Peyer's patch (tissue), 4 donors: ENCODE measurements at regions not wholly inside any gene's neighbourhood (a gene's known extent, or its start where the extent isn't known, plus 50 kb on each side); places are given as distances from the start of the nearest gene placed in this dataset.

Source experiments
- DNase-seq, 3 donors: peaks; one replicate each; pipeline ENCODE4 v3.0.0-alpha.2; 2017 to 2019
- H3K27ac ChIP-seq, 4 donors: fragments of 200-600 bp; sonication (generic); one replicate each; pipeline ENCODE4 v1.5.1; 2016 to 2019
- H3K27me3 ChIP-seq, 2 donors: fragments of 200-600 bp; sonication (generic); one replicate each; pipeline ENCODE4 v1.5.1; 2019
- H3K36me3 ChIP-seq, 3 donors: fragments of 200-600 bp; sonication (generic); one replicate each; pipeline ENCODE4 v1.5.1; 2016 to 2019
- H3K4me1 ChIP-seq, 4 donors: fragments of 200-600 bp; sonication (generic); one replicate each; pipeline ENCODE4 v1.5.1; 2016 to 2019
- H3K4me3 ChIP-seq, 4 donors: fragments of 200-600 bp; sonication (generic); 1 replicate in 3 of 4; 2 replicates in 1 of 4; pipeline ENCODE4 v1.5.1; 2016 to 2019; ENCODE audit warnings: mild to moderate bottlenecking in 1 of 4
- H3K9me3 ChIP-seq, 4 donors: fragments of 200-600 bp; sonication (generic); one replicate each; pipeline ENCODE4 v1.5.1; 2016 to 2019; ENCODE audit warnings: mild to moderate bottlenecking in 1 of 4
- POLR2A ChIP-seq, 2 donors: fragments of 450-650 bp; IDR thresholded peaks; one replicate each; pipeline ENCODE4 v1.5.1; 2017; ENCODE audit warnings: antibody characterized with exemption in 2 of 2, mild to moderate bottlenecking in 2 of 2, moderate library complexity in 2 of 2
- TF ChIP-seq, protein P1 (sequence below), 6 experiments: fragments of 450-650 bp in 4 of 6; fragments of 200-600 bp in 2 of 6; sonication (generic) in 1 of 6; IDR thresholded peaks; one replicate each; pipeline ENCODE4 v1.5.1; 2017 to 2019; ENCODE audit warnings: antibody characterized with exemption in 6 of 6, mild to moderate bottlenecking in 3 of 6, moderate library complexity in 1 of 6

DNA sequence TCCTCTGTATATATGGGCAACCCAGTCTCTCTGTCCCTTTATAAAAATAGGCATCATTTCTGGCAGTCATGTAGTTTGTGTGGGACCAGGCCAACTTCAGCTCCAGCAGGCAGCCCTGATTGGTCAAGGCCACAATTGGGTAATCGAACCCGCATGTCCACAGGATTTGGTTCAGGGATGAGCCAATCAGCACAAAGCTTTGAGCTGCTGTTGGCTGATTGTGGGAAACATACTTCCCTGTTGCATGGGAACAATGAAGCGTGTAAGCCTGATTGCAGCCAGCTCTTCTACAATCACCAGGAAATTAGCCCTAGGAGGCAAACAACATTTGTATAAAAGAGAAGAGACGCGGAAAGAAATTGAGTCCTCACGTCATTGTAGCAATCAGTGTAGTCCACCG, 328.6 kb downstream of the PCNX1 start:
- Histone ChIP-seq H3K36me3 (no peaks in the 10 kb centered on the region), H3K4me1 (no peaks in the 10 kb centered on the region), H3K27me3 (no peaks in the 10 kb centered on the region), H3K27ac (no peak overlapping the region), H3K4me3 (no peak overlapping the region), H3K9me3 (no peaks in the 10 kb centered on the region)
- TF ChIP-seq, protein P1, sequence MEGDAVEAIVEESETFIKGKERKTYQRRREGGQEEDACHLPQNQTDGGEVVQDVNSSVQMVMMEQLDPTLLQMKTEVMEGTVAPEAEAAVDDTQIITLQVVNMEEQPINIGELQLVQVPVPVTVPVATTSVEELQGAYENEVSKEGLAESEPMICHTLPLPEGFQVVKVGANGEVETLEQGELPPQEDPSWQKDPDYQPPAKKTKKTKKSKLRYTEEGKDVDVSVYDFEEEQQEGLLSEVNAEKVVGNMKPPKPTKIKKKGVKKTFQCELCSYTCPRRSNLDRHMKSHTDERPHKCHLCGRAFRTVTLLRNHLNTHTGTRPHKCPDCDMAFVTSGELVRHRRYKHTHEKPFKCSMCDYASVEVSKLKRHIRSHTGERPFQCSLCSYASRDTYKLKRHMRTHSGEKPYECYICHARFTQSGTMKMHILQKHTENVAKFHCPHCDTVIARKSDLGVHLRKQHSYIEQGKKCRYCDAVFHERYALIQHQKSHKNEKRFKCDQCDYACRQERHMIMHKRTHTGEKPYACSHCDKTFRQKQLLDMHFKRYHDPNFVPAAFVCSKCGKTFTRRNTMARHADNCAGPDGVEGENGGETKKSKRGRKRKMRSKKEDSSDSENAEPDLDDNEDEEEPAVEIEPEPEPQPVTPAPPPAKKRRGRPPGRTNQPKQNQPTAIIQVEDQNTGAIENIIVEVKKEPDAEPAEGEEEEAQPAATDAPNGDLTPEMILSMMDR (IDR thresholded peaks at IDR 0.05), result no peak
- TF ChIP-seq POLR2A (IDR thresholded peaks at IDR 0.05), result no peak
- no peak for DNase-seq

DNA sequence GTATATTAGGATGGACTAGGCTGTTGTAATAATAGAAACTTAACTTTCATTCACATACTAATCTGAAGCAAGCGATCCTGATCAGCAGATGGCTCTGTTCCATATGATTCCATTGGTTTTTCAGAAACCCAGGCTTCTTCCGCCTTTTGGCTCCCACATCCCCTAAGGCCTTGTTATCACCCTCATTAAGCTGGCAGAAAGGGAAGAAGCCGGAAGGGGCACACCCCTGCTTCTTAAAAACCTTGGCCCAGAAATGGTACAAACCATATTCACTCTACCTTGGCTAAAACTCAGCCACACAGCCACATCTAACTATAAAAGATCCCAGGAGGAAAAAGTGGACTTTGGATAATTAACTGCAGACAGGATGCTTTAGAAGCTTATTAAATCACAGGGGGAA, 329.2 kb downstream of the PCNX1 start:
- DNase-seq, result no peak
- Histone ChIP-seq H3K27ac (no peak overlapping the region), H3K36me3 (no peaks in the 10 kb centered on the region), H3K4me3 (no peak overlapping the region), H3K9me3 (no peaks in the 10 kb centered on the region), H3K4me1 (no peaks in the 10 kb centered on the region), H3K27me3 (no peaks in the 10 kb centered on the region)
- TF ChIP-seq, protein P1 (IDR thresholded peaks at IDR 0.05), result no peak
- TF ChIP-seq POLR2A (IDR thresholded peaks at IDR 0.05), result no peak

DNA sequence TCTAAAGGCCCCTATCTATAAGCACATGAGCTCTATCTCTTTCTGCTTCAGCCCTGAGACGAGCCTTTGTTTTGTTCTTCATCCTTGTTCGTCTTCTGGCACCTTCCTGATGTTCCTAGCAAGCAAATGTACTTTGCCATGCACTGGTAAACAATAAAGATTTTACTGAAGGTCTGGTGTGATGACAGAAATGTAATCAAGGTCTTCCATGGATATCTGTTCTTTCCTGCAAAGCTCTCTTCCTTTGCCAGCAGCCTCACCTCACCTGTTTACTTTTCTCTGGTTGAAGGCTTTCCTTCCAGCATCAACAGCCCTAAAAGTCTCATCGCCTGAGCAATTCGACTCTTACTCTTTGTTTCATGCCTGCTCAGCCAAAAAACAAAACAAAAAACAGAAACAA, 330.3 kb downstream of the PCNX1 start:
- H3K36me3 ChIP-seq, result no peaks in the 10 kb centered on the region
- DNase-seq, result no peak
- H3K27ac ChIP-seq, result no peak overlapping the region
- no peak for TF ChIP-seq POLR2A (IDR thresholded peaks at IDR 0.05)
- TF ChIP-seq, protein P1 (IDR thresholded peaks at IDR 0.05), result no peak
- no peaks in the 10 kb centered on the region for H3K4me1 ChIP-seq
- H3K4me3 ChIP-seq, result no peak overlapping the region
- no peaks in the 10 kb centered on the region for H3K9me3 ChIP-seq
- H3K27me3 ChIP-seq, result no peaks in the 10 kb centered on the region

DNA sequence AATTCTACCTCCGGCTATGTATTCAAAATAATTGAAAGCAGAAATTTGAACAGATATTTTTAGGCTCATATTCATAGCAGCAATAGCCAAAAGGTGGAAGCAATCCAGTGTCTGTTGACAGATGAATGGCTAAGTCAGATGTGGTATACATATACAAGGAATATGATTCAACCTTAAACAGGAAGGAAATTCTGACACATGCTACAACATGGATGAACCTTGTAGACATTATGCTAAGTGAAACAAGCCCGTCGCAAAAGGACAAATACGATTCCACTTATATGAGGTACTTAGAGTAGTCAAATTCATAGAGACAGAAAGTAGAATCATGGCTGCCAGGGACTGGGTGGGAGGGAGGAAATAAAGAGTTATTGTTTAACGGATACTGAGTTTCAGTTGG, 331.6 kb downstream of the PCNX1 start:
- Histone ChIP-seq H3K9me3 (no peaks in the 10 kb centered on the region), H3K4me3 (no peak overlapping the region), H3K4me1 (no peaks in the 10 kb centered on the region), H3K36me3 (no peaks in the 10 kb centered on the region), H3K27ac (no peak overlapping the region), H3K27me3 (no peaks in the 10 kb centered on the region)
- DNase-seq, result no peak
- TF ChIP-seq POLR2A (IDR thresholded peaks at IDR 0.05), result no peak
- TF ChIP-seq, protein P1 (IDR thresholded peaks at IDR 0.05), result no peak

DNA sequence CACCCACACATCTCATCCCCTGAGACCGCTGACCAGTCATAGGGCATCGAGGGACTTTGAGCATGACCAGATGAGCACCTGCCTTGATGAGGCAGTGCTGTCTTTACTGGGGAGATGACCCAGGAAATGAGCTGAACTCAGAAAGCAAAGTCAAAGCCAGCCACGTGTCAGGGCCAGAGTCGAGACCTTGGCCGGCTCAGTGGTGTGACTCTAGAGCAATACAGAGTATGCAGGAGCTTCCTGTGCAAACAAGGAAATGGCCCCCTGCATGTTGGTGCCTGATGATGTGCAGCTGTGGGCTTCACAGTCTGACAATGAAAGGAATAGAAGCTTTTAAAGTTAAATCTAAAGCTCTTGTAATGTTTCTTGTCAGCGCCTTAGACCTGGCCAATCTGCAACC, 332.9 kb downstream of the PCNX1 start:
- Histone ChIP-seq H3K4me3 (no peak overlapping the region), H3K9me3 (no peaks in the 10 kb centered on the region), H3K27me3 (no peaks in the 10 kb centered on the region), H3K36me3 (no peaks in the 10 kb centered on the region), H3K27ac (no peak overlapping the region), H3K4me1 (no peaks in the 10 kb centered on the region)
- no peak for DNase-seq
- no peak for TF ChIP-seq POLR2A (IDR thresholded peaks at IDR 0.05)
- TF ChIP-seq, protein P1 (IDR thresholded peaks at IDR 0.05), result no peak

DNA sequence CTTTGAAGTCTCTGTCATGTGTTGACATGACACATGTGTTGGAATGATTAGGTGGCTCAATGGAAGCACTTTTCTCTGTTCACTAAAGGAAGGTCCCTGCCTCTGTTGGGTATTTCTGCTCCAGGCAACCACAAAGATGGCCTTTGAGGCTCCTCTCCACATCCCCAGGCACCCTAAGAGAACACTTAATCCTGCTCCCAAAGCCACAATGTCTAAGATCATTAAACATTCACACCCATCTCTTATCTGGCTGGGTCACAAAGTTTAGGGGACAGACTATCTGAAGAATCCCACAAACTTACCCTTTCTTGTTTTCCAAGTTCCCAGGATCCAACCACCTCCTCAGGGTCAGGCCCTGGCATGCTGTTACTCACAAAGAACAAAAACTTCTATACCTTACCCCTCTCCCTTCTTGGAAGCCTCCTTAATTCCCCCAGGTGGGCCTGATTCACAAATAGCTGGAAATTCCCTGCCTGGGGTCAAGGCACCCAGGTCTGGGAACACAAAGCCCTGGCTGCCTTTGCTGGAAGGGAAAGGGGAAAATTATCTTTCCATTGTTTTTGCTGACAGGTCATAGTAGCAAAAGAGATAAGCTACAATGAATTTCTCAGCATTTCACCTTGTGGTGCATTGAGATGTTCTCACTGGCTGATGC, 333.7 kb downstream of the PCNX1 start:
- no peaks in the 10 kb centered on the region for H3K4me1 ChIP-seq
- H3K9me3 ChIP-seq, result no peaks in the 10 kb centered on the region
- no peak for DNase-seq
- H3K4me3 ChIP-seq, result no peak overlapping the region
- no peak overlapping the region for H3K27ac ChIP-seq
- TF ChIP-seq, protein P1 (IDR thresholded peaks at IDR 0.05), result no peak
- no peak for TF ChIP-seq POLR2A (IDR thresholded peaks at IDR 0.05)
- H3K36me3 ChIP-seq, result no peaks in the 10 kb centered on the region
- H3K27me3 ChIP-seq, result no peaks in the 10 kb centered on the region
